Esophagus muscularis mucosa (tissue), 3 donors: ENCODE measurements at regions not wholly inside any gene's neighbourhood (a gene's known extent, or its start where the extent isn't known, plus 50 kb on each side); places are given as distances from the start of the nearest gene placed in this dataset.

ENCODE experiments used
- POLR2A ChIP-seq: fragments of 450-650 bp; IDR thresholded peaks from one replicate; pipeline ENCODE4 v1.6.1; 2017; ENCODE audit warnings: antibody characterized with exemption, moderate library complexity, mild to moderate bottlenecking, low read depth
- POLR2AphosphoS5 ChIP-seq, 2 donors: sonication (generic); formaldehyde crosslinking; IDR thresholded peaks; one replicate each; pipeline ENCODE4 v1.6.1; 2017; ENCODE audit warnings: antibody characterized with exemption in 2 of 2
- TF ChIP-seq, protein P1 (sequence below), 3 experiments: fragments of 200-600 bp in 2 of 3; fragments of 450-650 bp in 1 of 3; sonication (generic) in 2 of 3; IDR thresholded peaks; one replicate each; pipeline ENCODE4 v1.5.1; 2017 to 2019; ENCODE audit warnings: antibody characterized with exemption in 3 of 3, mild to moderate bottlenecking in 2 of 3, moderate library complexity in 1 of 3

DNA sequence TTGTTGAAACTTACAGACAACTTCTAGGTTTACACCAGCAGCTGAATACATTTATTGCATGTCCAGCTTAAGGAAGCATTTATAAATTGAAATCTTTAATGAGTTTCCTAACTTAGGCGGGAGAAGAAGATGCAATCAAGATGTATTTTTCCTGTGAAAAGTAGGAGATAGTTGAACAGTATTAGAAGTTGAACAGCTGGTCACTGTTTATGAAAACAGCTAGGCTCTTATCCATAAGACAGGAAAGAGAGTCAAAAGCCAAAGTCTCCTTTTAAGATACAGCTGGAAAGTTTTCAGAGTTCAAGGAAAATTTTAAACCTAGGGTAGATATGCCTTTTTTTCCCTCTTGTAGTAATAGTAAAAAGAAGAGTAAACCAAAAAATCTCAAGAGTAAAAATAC is 236.1 kb upstream of the FERD3L start:
- TF ChIP-seq, protein P1, sequence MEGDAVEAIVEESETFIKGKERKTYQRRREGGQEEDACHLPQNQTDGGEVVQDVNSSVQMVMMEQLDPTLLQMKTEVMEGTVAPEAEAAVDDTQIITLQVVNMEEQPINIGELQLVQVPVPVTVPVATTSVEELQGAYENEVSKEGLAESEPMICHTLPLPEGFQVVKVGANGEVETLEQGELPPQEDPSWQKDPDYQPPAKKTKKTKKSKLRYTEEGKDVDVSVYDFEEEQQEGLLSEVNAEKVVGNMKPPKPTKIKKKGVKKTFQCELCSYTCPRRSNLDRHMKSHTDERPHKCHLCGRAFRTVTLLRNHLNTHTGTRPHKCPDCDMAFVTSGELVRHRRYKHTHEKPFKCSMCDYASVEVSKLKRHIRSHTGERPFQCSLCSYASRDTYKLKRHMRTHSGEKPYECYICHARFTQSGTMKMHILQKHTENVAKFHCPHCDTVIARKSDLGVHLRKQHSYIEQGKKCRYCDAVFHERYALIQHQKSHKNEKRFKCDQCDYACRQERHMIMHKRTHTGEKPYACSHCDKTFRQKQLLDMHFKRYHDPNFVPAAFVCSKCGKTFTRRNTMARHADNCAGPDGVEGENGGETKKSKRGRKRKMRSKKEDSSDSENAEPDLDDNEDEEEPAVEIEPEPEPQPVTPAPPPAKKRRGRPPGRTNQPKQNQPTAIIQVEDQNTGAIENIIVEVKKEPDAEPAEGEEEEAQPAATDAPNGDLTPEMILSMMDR (IDR thresholded peaks at IDR 0.05) = no peak
- TF ChIP-seq POLR2AphosphoS5 (IDR thresholded peaks at IDR 0.05) (no peak), POLR2A (no peak)
